GM18858 (cell line): ENCODE measurements at regions not wholly inside any gene's neighbourhood (a gene's known extent, or its start where the extent isn't known, plus 50 kb on each side); places are given as distances from the start of the nearest gene placed in this dataset.
"Not testable (repeated sequence)": the region's sequence is repeated elsewhere in the genome, so short reads cannot be mapped to it uniquely, and the experiment has no call there.

ENCODE experiments used
- ATAC-seq: cut with Tn5 transposase; IDR thresholded peaks from one replicate; pipeline ENCODE4 v1.9.1; 2021; ENCODE audit not compliant: unreplicated experiment

GRCh38 chr11:21625982-21626381, 566.9 kb upstream of the ANO5 start:
- ATAC-seq: no peak

DNA sequence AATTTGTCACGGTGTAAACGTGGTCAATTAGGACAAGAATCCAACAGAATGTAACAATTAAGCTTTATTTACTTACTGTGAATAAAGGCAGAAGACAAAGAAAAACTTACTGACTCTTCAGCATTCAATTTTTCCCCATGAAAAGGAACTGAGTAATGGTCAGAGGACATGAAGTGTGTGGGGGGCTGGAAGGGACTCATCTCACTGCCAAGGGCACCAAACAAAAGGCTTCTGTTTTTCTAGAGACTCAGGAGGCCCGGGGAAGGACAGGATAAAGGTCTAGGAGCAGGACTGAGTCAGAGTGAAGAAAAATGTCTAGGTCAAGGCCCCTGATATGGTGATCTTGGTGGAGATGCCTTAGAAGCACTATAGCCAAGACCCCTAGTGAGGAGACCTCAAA, 564.2 kb upstream of the ANO5 start:
- no peak for ATAC-seq

GRCh38 chr11:21630934-21631478, 561.9 kb upstream of the ANO5 start:
- peak; percentile 39 for ATAC-seq

DNA sequence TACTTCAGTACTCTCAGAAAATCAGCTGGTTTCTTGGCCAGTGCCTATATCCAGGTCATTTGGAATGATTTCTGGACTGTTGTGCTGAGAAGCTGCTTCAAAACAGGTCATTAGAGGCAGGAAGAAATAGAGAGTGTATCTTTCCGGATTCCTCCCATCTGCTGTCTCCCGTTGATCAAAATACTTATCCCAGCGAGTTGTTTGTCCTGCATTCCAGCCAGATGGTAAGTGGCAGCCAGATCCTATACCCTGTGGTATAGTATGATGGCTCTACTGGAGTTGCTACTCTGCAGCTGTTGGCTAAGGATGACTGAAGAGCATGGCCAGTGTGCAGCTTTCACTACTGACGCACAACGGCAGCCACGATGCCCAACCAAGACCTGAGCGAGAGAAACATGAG, 560.9 kb upstream of the ANO5 start:
- ATAC-seq: no peak

DNA sequence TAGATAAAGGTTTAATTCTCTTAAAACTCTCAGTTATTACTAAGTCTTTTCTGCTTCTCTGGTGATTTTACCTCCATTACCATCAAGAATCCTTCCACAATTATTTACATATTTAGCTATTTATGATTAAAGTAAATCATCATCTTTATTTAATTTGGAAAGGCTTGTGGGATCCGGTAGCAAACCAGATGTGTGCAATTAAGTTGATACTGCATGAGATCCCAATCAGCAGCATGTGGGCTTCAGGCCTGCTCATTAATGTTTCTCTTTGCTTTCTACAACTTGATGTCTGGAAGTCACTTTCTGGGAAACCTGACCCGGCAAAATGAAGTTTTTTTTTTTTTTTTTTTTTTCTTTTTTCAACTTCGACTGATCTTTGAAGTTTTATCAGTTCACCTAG, 558.4 kb upstream of the ANO5 start:
- ATAC-seq: no peak

DNA sequence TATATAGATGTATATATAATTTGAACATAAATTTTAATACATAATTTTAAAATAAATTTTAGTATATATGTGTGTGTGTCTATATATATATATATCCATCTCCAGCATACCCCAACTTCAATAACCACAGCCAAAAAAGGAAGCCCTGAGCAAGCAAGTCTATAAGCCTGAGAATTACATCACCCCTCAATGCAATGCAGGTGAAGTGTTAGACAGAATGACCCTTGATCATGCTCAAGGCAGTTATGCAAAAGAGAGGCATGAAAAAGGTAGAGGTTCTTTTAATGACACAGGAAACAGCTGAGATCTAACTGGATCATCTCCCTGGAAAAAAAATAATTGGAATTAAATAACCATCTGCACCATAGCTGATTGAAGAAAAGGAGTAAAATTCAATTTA, 557.9 kb upstream of the ANO5 start:
- no peak for ATAC-seq

DNA sequence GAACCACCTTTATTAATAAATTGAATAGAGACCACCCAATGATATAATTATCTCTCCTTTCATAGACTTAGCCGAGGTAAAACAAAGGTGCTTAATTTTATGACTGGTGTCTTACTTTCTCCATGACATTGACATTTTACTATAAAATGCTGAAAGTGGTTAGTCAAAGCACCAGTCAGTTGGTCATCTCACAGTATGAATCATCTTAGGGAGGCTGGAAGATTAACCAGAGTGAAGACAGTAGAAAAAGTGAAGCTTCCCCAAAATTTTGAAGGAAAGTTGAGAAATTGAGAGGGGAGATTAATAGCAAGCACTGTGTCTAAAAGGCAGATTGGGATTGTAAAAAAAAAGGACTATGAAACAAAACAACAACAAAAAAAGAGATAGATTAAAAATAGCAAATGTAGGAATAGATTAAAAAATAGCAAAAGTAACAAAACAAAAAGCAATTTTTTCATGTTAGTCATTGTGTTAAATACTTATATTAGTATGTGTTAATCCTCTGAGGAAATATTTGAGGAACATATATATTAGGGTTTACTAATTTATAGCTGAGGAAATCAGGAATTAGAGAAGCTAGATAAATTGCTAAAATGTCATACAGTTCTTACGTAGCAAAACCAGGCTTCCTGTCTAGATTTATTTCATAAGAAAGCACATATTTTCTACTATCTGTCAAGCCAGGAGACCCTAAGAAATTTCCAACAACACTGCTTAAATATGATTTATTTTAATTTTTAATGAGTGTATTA, 557.3 kb upstream of the ANO5 start:
- ATAC-seq: no peak

DNA sequence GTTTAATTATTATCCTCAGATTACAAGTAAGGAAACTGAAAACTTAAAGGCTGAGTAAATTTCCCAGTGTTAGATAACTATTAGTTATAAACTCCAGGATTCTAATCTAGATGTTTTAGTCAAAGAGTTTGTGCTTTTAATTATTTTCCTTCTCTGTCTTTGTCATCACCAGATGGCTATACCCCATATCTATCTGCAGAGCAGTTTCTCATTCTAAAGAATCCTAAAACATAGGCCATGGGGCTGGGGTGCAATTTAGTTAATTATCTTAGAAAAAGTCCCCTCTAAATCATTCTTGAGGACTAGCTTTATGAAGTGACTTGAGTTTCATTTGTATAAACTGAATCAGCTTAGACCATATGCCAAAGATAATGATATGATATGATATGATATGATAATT, 556.3 kb upstream of the ANO5 start:
- no peak for ATAC-seq

GRCh38 chr11:21640491-21640890, 552.4 kb upstream of the ANO5 start:
- no peak for ATAC-seq

DNA sequence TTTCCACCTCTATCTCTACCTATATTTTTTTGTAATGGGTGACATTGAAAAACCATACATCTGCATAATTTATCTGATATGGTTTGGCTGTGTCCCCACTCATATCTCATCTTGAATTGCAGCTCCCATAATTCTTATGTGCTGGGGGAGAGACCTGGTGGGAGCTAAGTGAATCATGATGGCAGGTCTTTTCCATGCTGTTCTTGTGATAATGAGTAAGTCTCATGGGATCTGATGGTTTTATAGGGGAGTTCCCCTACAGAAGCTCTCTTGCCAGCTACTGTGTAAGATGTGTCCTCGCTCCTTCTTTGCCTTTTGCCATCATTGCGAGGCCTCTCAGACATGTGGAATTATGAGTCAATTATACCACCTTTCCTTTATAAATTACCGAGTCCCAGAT, 551.0 kb upstream of the ANO5 start:
- ATAC-seq: no peak

DNA sequence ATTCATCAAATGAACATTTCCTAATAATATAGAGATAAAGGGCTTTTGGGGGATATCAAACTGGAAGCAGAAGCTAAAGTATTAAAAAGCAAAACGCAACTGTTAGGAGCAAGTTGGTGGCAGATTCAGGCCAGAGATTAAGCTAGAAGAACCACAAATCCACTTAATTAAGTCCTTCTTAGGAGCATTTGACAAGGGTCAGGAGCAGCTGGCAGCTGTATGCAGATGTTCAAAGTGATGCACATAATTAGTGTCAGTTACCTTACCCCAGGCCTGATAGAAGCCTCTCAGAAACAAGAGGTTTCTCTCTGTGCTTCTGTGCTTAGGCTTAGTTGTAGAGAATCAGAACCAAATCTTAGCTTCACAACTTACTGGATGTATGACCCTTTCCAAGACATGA, 546.5 kb upstream of the ANO5 start:
- no peak for ATAC-seq

DNA sequence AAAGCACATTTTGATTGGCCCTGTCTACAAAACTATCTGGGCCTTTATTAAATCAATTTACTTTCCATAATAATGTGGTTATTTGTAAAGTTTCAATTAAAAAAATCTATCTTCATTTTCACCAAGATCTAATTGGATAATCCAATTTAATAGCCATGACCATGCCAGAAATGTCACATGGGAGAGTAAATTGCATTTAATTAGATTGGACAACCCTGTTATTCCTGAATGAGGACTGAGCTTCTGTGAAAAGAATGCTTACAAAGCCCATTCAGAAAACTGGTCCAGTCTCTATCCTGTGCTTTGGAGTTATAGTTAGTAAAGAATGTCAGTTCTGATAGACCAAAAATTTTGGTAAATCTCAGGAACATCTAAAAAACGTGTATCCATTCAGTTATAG, 541.9 kb upstream of the ANO5 start:
- no peak for ATAC-seq

DNA sequence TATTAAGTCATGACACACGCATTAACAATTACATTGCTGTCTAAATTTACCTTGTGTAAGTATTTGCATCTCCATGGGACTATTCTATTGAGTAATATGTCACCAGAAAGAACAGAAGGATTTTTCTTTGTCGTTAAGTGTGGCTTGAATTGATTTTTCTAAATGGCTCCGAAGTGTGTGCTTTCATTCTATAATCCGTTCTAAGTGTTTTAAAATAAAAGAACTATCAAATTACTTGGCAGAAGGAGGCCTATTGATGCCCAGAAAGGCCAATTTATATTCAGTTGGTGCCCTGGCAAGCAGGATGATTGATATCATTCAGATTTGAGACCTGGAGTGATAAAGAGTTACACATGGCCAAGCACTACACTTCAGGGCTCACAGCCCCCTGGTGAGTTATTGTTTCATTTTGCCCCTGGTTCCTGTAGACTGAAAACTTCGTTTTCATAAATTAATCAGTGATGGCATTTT, 538.9 kb upstream of the ANO5 start:
- no peak for ATAC-seq

GRCh38 chr11:21656065-21656464, 536.8 kb upstream of the ANO5 start:
- no peak for ATAC-seq

- no peak for ATAC-seq
Observed at GRCh38 chr11:21658654-21659193, 534.2 kb upstream of the ANO5 start.

- not testable (repeated sequence) for ATAC-seq
Observed at GRCh38 chr11:21659377-21659776, 533.5 kb upstream of the ANO5 start.

DNA sequence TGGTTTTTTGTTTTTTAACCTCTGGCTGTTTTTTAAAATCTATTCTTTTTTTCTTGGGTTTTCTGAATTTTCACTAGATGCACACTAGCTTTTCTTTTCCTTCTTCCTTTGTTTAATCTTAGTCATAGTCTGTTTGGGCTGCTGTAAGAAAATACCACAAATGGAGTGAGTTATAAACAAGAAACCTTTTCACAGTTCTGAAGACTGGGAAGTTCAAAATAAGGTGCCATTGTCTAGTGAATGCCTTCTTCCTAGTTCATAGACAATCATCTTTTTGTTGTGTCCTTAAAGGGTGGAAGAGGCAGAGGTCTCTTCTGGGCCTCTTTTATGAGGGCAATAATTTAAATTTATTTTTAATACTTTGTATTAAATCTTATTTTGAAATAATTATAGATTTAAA, 532.9 kb upstream of the ANO5 start:
- no peak for ATAC-seq

DNA sequence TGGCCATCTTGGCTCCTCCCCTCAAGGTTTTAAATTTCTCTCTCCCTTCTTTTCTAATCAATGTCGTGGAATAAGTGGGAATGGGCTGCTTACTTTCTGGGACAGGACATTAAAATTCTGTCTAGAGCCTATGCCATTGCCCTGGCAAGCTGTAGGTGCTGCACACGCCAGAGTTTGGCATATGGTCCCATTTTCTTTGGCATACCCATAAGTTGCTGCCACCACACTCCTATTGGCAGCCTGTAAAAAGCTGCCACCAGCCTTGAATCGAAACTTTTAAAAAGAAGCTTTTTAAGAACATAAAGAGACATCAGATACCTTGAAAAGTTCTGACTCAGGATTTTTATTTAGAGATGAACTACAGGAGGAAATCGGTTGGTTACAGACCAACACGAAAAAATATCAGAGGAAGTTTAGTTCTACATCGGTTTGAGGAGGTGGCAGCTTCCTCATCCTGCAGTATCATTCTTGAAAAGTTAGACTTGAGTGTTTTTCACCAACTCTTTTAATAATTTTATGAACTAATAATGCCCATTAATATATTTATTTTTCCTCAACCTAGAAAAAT, 517.8 kb upstream of the ANO5 start:
- no peak for ATAC-seq

DNA sequence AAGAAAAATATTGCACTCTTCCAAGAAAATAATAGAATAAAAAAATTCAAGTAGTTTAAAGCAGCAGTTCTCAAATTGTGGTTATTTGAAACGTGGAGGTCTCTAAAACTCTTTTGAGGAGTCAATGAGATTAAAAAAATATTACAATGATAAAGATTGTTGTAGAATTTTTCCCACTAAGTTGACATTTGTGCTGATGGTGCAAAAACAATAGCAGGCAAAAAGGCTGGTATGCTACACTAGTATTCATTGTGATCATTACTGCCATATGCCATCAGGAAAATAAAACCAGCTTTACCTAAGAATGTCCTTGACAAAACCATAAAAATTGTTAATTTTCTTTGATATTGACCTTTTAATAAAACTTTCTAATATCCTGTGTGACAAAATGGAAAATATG, 505.2 kb upstream of the ANO5 start:
- ATAC-seq: no peak

- no peak for ATAC-seq
Observed at GRCh38 chr11:21704539-21704938, 488.3 kb upstream of the ANO5 start.

GRCh38 chr11:21707116-21707739, 485.7 kb upstream of the ANO5 start:
- no peak for ATAC-seq

- no peak for ATAC-seq
Observed at GRCh38 chr11:21710809-21711208, 482.1 kb upstream of the ANO5 start.
